Activated CD8-positive, alpha-beta T cell treated with anti-CD3 and anti-CD28 coated beads for 36 hours (primary cell): ENCODE measurements at regions not wholly inside any gene's neighbourhood (a gene's known extent, or its start where the extent isn't known, plus 50 kb on each side); places are given as distances from the start of the nearest gene placed in this dataset.

Source experiments
- ATAC-seq: fragments of 200-7000 bp; cut with Tn5 transposase; one replicate; pipeline ENCODE4 v1.10.0; 2021; ENCODE audit warnings: mild to moderate bottlenecking, moderate library complexity
- CTCF ChIA-PET: fragments of 350-600 bp; sonication (Branson Sonifier 250); formaldehyde crosslinking; loops from one replicate; lab custom pipeline; 2021; ENCODE audit warnings: antibody characterized with exemption; lab: Charles Lee
- POLR2A ChIA-PET: fragments of 350-600 bp; sonication (Branson Sonifier 250); formaldehyde crosslinking; loops from one replicate; lab custom pipeline; 2021; ENCODE audit warnings: antibody characterized with exemption; lab: Charles Lee
- DNase-seq: peaks from one replicate; pipeline ENCODE4 v3.0.0-alpha.2; 2020
- H3K27ac Mint-ChIP-seq: one replicate; pipeline ENCODE4 v1.8.0; 2021; ENCODE audit warnings: mild to moderate bottlenecking, mixed read lengths
- H3K27me3 Mint-ChIP-seq: one replicate; pipeline ENCODE4 v1.8.0; 2021; ENCODE audit warnings: mixed read lengths
- H3K36me3 Mint-ChIP-seq: one replicate; pipeline ENCODE4 v1.8.0; 2021; ENCODE audit warnings: low read depth, mixed read lengths
- H3K4me1 Mint-ChIP-seq: one replicate; pipeline ENCODE4 v1.8.0; 2021; ENCODE audit warnings: low read depth, mixed read lengths
- H3K4me3 Mint-ChIP-seq: one replicate; pipeline ENCODE4 v1.8.0; 2021; ENCODE audit warnings: mild to moderate bottlenecking, moderate library complexity, mixed read lengths
- H3K9me3 Mint-ChIP-seq: one replicate; pipeline ENCODE4 v1.8.0; 2021; ENCODE audit warnings: mixed read lengths
- intact Hi-C: fragments of 100-400 bp; cut with micrococcal nuclease; formaldehyde crosslinking; loops from one replicate; pipeline ENCODE4 v1.10.0; 2022
- TF ChIP-seq, protein P1 (sequence below): fragments of 200-600 bp; IDR thresholded peaks from one replicate; pipeline ENCODE4 v1.8.0; 2022; ENCODE audit warnings: antibody characterized with exemption, mild to moderate bottlenecking

DNA sequence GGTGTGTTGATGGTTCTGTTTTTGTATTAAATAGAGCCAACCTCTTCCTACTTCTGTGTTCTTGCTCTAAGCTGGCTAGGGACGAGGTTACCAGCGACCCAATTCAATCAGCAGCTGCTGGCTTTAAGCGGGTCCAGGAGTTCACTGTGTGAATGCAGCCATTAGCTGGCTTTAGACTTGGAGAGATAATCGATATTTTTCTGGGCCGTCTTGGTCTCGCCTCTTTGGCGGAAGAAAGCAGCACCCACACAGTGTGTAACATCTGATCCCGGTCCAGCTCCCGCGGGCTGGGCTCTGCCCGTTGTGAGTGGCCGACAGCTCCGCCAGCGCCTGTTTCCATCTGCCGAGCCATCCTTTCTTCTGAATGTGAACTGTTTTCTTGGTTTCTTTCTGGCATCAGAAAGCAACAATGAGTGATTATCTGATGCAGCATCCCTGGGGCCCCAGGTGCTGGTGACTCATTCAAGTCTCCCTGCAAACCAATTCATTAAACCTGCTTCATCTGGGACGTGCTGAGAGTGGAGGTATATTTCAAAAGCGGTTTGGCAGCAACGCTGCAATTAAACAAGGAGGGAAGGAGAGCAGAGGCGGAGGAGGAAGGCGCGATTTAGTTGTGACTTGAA, 90.8 kb upstream of the IRX4 start:
- no peak for DNase-seq
- CTCF ChIA-PET, result no interaction called here
- no peak for ATAC-seq
- TF ChIP-seq, protein P1, sequence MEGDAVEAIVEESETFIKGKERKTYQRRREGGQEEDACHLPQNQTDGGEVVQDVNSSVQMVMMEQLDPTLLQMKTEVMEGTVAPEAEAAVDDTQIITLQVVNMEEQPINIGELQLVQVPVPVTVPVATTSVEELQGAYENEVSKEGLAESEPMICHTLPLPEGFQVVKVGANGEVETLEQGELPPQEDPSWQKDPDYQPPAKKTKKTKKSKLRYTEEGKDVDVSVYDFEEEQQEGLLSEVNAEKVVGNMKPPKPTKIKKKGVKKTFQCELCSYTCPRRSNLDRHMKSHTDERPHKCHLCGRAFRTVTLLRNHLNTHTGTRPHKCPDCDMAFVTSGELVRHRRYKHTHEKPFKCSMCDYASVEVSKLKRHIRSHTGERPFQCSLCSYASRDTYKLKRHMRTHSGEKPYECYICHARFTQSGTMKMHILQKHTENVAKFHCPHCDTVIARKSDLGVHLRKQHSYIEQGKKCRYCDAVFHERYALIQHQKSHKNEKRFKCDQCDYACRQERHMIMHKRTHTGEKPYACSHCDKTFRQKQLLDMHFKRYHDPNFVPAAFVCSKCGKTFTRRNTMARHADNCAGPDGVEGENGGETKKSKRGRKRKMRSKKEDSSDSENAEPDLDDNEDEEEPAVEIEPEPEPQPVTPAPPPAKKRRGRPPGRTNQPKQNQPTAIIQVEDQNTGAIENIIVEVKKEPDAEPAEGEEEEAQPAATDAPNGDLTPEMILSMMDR, result no peak
- no peak overlapping the region for H3K4me3 Mint-ChIP-seq
- no peak overlapping the region for H3K27ac Mint-ChIP-seq
- H3K9me3 Mint-ChIP-seq, result no peaks in the 10 kb centered on the region
- no peaks in the 10 kb centered on the region for H3K36me3 Mint-ChIP-seq
- POLR2A ChIA-PET, result no interaction called here
- H3K27me3 Mint-ChIP-seq, result peaks cover 16% of the 10 kb centered on the region
- no peaks in the 10 kb centered on the region for H3K4me1 Mint-ChIP-seq
- intact Hi-C loops, result no loop called here

GRCh38 chr5:1971944-1972343, 89.2 kb upstream of the IRX4 start:
- CTCF ChIA-PET, result no interaction called here
- Mint-ChIP-seq H3K27ac (no peak overlapping the region), H3K9me3 (no peaks in the 10 kb centered on the region), H3K4me1 (no peaks in the 10 kb centered on the region), H3K4me3 (no peak overlapping the region), H3K27me3 (peaks cover 12% of the 10 kb centered on the region), H3K36me3 (no peaks in the 10 kb centered on the region)
- intact Hi-C loops, result no loop called here
- POLR2A ChIA-PET, result no interaction called here
- TF ChIP-seq, protein P1, result no peak
- no peak for ATAC-seq
- DNase-seq, result no peak

DNA sequence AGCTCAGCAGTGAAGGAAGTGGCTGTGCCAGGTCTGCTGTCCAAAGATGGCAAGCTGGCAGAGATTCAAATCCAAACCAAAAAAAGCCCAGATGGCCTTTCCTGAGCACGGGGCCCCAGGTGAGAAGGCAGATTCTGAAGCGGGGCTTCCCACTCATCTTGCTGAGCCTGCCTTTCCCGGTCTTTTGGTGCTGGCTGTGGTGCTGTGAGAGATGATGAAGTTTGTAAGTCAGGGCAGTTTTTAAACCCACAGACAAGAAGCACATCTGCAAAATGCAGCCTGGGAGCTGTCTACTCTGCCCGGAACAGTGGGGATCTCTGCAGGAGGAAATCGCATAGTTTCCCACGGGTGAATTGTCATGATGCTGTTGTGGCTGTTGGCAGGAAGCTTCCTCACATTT, 85.0 kb upstream of the IRX4 start:
- no peaks in the 10 kb centered on the region for H3K36me3 Mint-ChIP-seq
- TF ChIP-seq, protein P1, result no peak

DNA sequence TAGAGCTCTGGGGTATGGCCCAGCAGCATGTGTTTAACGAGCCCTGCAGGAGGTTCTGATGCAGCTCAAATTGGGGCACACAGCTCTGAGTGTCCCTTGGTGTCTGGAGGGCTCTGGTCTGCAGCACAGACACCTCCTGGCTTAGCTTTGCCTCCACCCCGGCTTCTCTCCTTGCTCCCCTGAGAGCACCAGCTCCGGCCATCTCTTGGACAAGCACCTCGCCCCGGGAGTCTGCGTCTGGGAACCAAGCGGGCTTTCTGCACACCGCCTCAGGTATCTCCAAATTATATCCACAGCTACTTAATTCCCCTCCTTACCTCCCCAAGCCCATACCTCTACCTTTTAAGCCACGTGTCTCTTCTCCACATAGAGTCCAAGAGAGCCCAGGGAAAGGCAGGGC, 83.7 kb upstream of the IRX4 start:
- TF ChIP-seq, protein P1, result no peak
- no peak for ATAC-seq
- Mint-ChIP-seq H3K27ac (no peak overlapping the region), H3K4me1 (peaks cover 2% of the 10 kb centered on the region), H3K9me3 (no peaks in the 10 kb centered on the region), H3K36me3 (no peaks in the 10 kb centered on the region), H3K27me3 (peaks cover 17% of the 10 kb centered on the region), H3K4me3 (no peak overlapping the region)
- intact Hi-C loops, result no loop called here
- POLR2A ChIA-PET, result no interaction called here
- CTCF ChIA-PET, result no interaction called here
- DNase-seq, result no peak

More for the DNA sequence above, 85.0 kb upstream of the IRX4 start:
- Mint-ChIP-seq H3K4me3 (no peak overlapping the region), H3K27me3 (peaks cover 14% of the 10 kb centered on the region), H3K27ac (no peak overlapping the region), H3K9me3 (no peaks in the 10 kb centered on the region), H3K4me1 (no peaks in the 10 kb centered on the region)
- ChIA-PET POLR2A (no interaction called here), CTCF (interaction anchor here (0.7 kb wide), 1 partner anchor 9 kb away, joined by 3 read pairs; no protein-coding TSS in a partner anchor)
- ATAC-seq (no peak), DNase-seq (no peak)
- intact Hi-C loops, result no loop called here

GRCh38 chr5:1965925-1966324, 83.2 kb upstream of the IRX4 start:
- intact Hi-C loops, result no loop called here
- Mint-ChIP-seq H3K9me3 (no peaks in the 10 kb centered on the region), H3K27ac (no peak overlapping the region), H3K4me3 (no peak overlapping the region), H3K36me3 (no peaks in the 10 kb centered on the region), H3K4me1 (peaks cover 2% of the 10 kb centered on the region), H3K27me3 (peaks cover 17% of the 10 kb centered on the region)
- ChIA-PET CTCF (no interaction called here), POLR2A (interaction anchor here (1.0 kb wide), 1 partner anchor 9 kb away, joined by 3 read pairs; no protein-coding TSS in a partner anchor)
- DNase-seq, result no peak
- ATAC-seq, result no peak
- TF ChIP-seq, protein P1, result no peak
